IMR-90 (cell line): ENCODE measurements at regions not wholly inside any gene's neighbourhood (a gene's known extent, or its start where the extent isn't known, plus 50 kb on each side); places are given as distances from the start of the nearest gene placed in this dataset.

Experiments used
- ATAC-seq: fragments of 200-7000 bp; cut with Tn5 transposase; 2 replicates; pipeline ENCODE4 v1.9.1; 2020; ENCODE audit warnings: low read depth, mild to moderate bottlenecking, moderate library complexity
- BruUV-seq: library from RNA; stranded (reverse); fragments of 400-500 nt; replicated peaks from 2 replicates; lab custom pipeline; 2021; lab: Mats Ljungman, UMichigan
- CTCF ChIA-PET: fragments of 300-600 bp; formaldehyde crosslinking; extraction: SDS; loops from one replicate; lab custom pipeline; 2021; ENCODE audit warnings: antibody characterized with exemption; lab: Yijun Ruan, JAX
- POLR2A ChIA-PET: fragments of 300-600 bp; sonication (Branson Sonifier 250); formaldehyde crosslinking; loops from one replicate; lab custom pipeline; 2022; ENCODE audit warnings: antibody characterized with exemption; ENCODE audit not compliant: unreplicated experiment; lab: Charles Lee
- DNase-seq: peaks from one replicate; pipeline ENCODE4 v3.0.0; 2013
- H2AFZ ChIP-seq: replicated peaks from 2 replicates; pipeline ENCODE3; 2013; ENCODE audit warnings: low read length, mild to moderate bottlenecking; ENCODE audit not compliant: poor library complexity
- H2AK5ac ChIP-seq: 2 replicates; pipeline ENCODE4 v1.6.1; 2013; ENCODE audit warnings: low read depth, low read length, inconsistent platforms
- H2AK9ac ChIP-seq: replicated peaks from 2 replicates; pipeline ENCODE3; 2013; ENCODE audit warnings: mild to moderate bottlenecking, low read depth, low read length, moderate library complexity; ENCODE audit not compliant: poor library complexity
- H2BK120ac ChIP-seq: 2 replicates; pipeline ENCODE4 v1.6.1; 2013; ENCODE audit warnings: low read depth, low read length, inconsistent platforms
- H2BK15ac ChIP-seq: 3 replicates; pipeline ENCODE4 v1.6.1; 2013; ENCODE audit warnings: low read depth, low read length, inconsistent platforms
- H2BK20ac ChIP-seq: 2 replicates; pipeline ENCODE4 v1.6.1; 2013; ENCODE audit warnings: low read depth, mild to moderate bottlenecking, inconsistent platforms, low read length, moderate library complexity
- H2BK5ac ChIP-seq: 2 replicates; pipeline ENCODE4 v1.6.1; 2013; ENCODE audit warnings: mild to moderate bottlenecking, low read depth, low read length, inconsistent platforms; ENCODE audit not compliant: poor library complexity, severe bottlenecking
- H3K14ac ChIP-seq: replicated peaks from 2 replicates; pipeline ENCODE4 v1.6.1; 2013; ENCODE audit warnings: low read depth, low read length, inconsistent platforms
- H3K18ac ChIP-seq: 2 replicates; pipeline ENCODE4 v1.6.1; 2013; ENCODE audit warnings: low read depth, low read length, control low read depth
- H3K23ac ChIP-seq: 2 replicates; pipeline ENCODE4 v1.6.1; 2013; ENCODE audit warnings: low read depth, low read length, inconsistent platforms
- H3K27ac ChIP-seq: 2 replicates; pipeline ENCODE4 v1.5.1; 2013; ENCODE audit warnings: mild to moderate bottlenecking, control low read depth, low read length; ENCODE audit not compliant: insufficient read depth
- H3K27me3 ChIP-seq: 2 replicates; pipeline ENCODE4 v1.6.1; 2013; ENCODE audit warnings: low read length; ENCODE audit not compliant: control insufficient read depth, insufficient read depth
- H3K36me3 ChIP-seq: 2 replicates; pipeline ENCODE4 v1.6.1; 2013; ENCODE audit warnings: low read length, mixed read lengths; ENCODE audit not compliant: control insufficient read depth, insufficient read depth
- H3K4ac ChIP-seq: 2 replicates; pipeline ENCODE4 v1.6.1; 2013; ENCODE audit warnings: low read depth, low read length, inconsistent platforms
- H3K4me1 ChIP-seq: 2 replicates; pipeline ENCODE4 v1.6.1; 2013; ENCODE audit warnings: low read length, mixed read lengths; ENCODE audit not compliant: control insufficient read depth, insufficient read depth
- H3K4me2 ChIP-seq: 2 replicates; pipeline ENCODE4 v1.6.1; 2013; ENCODE audit warnings: low read depth, mild to moderate bottlenecking, control low read depth, low read length, moderate library complexity
- H3K4me3 ChIP-seq: 2 replicates; pipeline ENCODE4 v1.5.1; 2013; ENCODE audit warnings: low read depth, mild to moderate bottlenecking, control low read depth, low read length, moderate library complexity; ENCODE audit not compliant: insufficient read depth
- H3K56ac ChIP-seq: 2 replicates; pipeline ENCODE4 v1.6.1; 2013; ENCODE audit warnings: low read length, inconsistent platforms; ENCODE audit not compliant: insufficient read depth; ENCODE audit errors: extremely low read depth
- H3K79me1 ChIP-seq, 2 experiments: 2 replicates each; pipeline ENCODE4 v1.6.1; 2013; ENCODE audit warnings: low read length in 2 of 2, inconsistent platforms in 1 of 2, low read depth in 1 of 2
- H3K9ac ChIP-seq: 2 replicates; pipeline ENCODE4 v1.6.1; 2013; ENCODE audit warnings: low read depth, low read length, control low read depth
- H3K9me1 ChIP-seq: 2 replicates; pipeline ENCODE4 v1.6.1; 2013; ENCODE audit warnings: low read length, inconsistent platforms; ENCODE audit not compliant: insufficient read depth
- H3K9me3 ChIP-seq: 2 replicates; pipeline ENCODE4 v1.6.1; 2013; ENCODE audit warnings: low read length; ENCODE audit not compliant: control insufficient read depth, insufficient read depth
- H4K20me1 ChIP-seq: 2 replicates; pipeline ENCODE4 v1.6.1; 2013; ENCODE audit warnings: low read length, inconsistent platforms; ENCODE audit not compliant: insufficient read depth
- H4K5ac ChIP-seq: 2 replicates; pipeline ENCODE4 v1.6.1; 2013; ENCODE audit warnings: mild to moderate bottlenecking, low read depth, low read length, control low read depth
- H4K8ac ChIP-seq, 2 experiments: 2 replicates each; pipeline ENCODE4 v1.6.1; 2013; ENCODE audit warnings: low read depth in 2 of 2, low read length in 2 of 2, control low read depth in 1 of 2, inconsistent platforms in 1 of 2
- H4K91ac ChIP-seq: 2 replicates; pipeline ENCODE4 v1.6.1; 2013; ENCODE audit warnings: low read depth, low read length, inconsistent platforms; ENCODE audit not compliant: insufficient read depth
- FOS ChIP-seq: fragments of 150-350 bp; IDR thresholded peaks from 2 replicates; pipeline ENCODE4 v1.6.1; 2016; ENCODE audit warnings: low read depth, low read length
- MAZ ChIP-seq: IDR thresholded peaks from 2 replicates; pipeline ENCODE4 v1.6.1; 2012; ENCODE audit warnings: low read depth, mild to moderate bottlenecking, low read length, improper control_type of control experiment, moderate library complexity, borderline replicate concordance
- POLR2A ChIP-seq: IDR thresholded peaks from 2 replicates; pipeline ENCODE4 v1.6.1; 2012; ENCODE audit warnings: mild to moderate bottlenecking, low read depth, low read length
- RAD21 ChIP-seq: IDR thresholded peaks from 2 replicates; pipeline ENCODE4 v1.6.1; 2012; ENCODE audit warnings: low read length, improper control_type of control experiment
- SMC3 ChIP-seq: fragments of 150-350 bp; IDR thresholded peaks from 2 replicates; pipeline ENCODE4 v1.6.1; 2016; ENCODE audit warnings: low read depth, mild to moderate bottlenecking, antibody characterized with exemption, low read length, moderate library complexity
- WGBS, 2 experiments: methylation state at CpG; one replicate each; pipeline versions ENCODE4 v1.1.5 to v1.1.7; 2013; ENCODE audit warnings: missing lambda C conversion rate in 2 of 2; ENCODE audit not compliant: insufficient read length in 1 of 2; ENCODE audit errors: extremely low coverage in 2 of 2; 5-methylcytosine and 5-hydroxymethylcytosine counted together
- dilution Hi-C: fragments of 300-500 bp; cut with HindIII; formaldehyde crosslinking; loops from one replicate; pipeline ENCODE4 v1.14.3; 2018; ENCODE audit warnings: low sequenced_read_pairs; ENCODE audit not compliant: unreplicated experiment
- in situ Hi-C: fragments of 300-500 bp; cut with MboI; formaldehyde crosslinking; loops from 3 replicates; pipeline ENCODE4 v1.14.3; 2019; ENCODE audit warnings: low sequenced_read_pairs, inconsistent platforms, mixed read lengths
- intact Hi-C: fragments of 100-400 bp; cut with micrococcal nuclease; formaldehyde crosslinking; loops from 2 replicates; pipeline ENCODE4 v1.10.0; 2022
- TF ChIP-seq, protein P1 (sequence below): fragments of 150-350 bp; IDR thresholded peaks from 2 replicates; pipeline ENCODE4 v1.6.1; 2017; ENCODE audit warnings: mild to moderate bottlenecking, antibody characterized with exemption, low read length, low read depth

DNA sequence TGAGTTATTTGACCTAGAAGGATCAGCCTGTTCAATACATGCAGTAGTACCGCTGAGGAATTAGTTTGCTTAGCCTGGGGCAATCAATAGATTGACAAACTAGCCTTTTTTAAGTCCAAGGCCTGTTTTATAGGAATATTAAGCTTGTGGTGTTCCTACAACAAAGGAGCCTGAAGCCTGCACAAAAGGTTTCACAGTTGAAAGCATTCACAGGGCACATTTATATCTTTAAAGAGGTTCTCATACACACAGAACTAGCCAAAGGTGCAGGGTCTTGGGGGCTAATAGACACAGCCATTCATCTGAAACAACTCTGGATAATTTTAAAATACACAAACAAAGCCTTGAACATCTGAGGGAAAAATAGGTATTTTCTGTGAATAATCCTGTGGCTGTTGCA, 160.3 kb downstream of the RPS29 start:
- H3K79me1 ChIP-seq, result no peaks in the 10 kb centered on the region
- H4K20me1 ChIP-seq, result no peaks in the 10 kb centered on the region
- H3K14ac ChIP-seq, result no peak overlapping the region
- in situ Hi-C loops (no loop called here), intact Hi-C loops (no loop called here), dilution Hi-C loops (no loop called here)
- no peak overlapping the region for H2BK120ac ChIP-seq
- H3K18ac ChIP-seq, result no peak overlapping the region
- no peak overlapping the region for H3K56ac ChIP-seq
- no peak overlapping the region for H2AFZ ChIP-seq
- H3K9me3 ChIP-seq, result no peaks in the 10 kb centered on the region
- no peak overlapping the region for H2AK5ac ChIP-seq
- BruUV-seq, result no TSS peak
- no peaks in the 10 kb centered on the region for H3K36me3 ChIP-seq
- no peak overlapping the region for H3K9ac ChIP-seq
- H3K4me1 ChIP-seq, result no peaks in the 10 kb centered on the region
- H4K8ac ChIP-seq, result no peak overlapping the region
- H3K4me3 ChIP-seq, result no peak overlapping the region
- H2AK9ac ChIP-seq, result no peak overlapping the region
- no peak for DNase-seq
- no peaks in the 10 kb centered on the region for H3K27me3 ChIP-seq
- H3K4ac ChIP-seq, result no peak overlapping the region
- H3K4me2 ChIP-seq, result no peak overlapping the region
- H2BK5ac ChIP-seq, result no peak overlapping the region
- no peaks in the 10 kb centered on the region for H3K9me1 ChIP-seq
- TF ChIP-seq RAD21, result no peak
- TF ChIP-seq FOS, result no peak
- TF ChIP-seq SMC3, result no peak
- TF ChIP-seq MAZ, result no peak
- TF ChIP-seq, protein P1, sequence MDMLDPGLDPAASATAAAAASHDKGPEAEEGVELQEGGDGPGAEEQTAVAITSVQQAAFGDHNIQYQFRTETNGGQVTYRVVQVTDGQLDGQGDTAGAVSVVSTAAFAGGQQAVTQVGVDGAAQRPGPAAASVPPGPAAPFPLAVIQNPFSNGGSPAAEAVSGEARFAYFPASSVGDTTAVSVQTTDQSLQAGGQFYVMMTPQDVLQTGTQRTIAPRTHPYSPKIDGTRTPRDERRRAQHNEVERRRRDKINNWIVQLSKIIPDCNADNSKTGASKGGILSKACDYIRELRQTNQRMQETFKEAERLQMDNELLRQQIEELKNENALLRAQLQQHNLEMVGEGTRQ, result no peak
- TF ChIP-seq POLR2A, result no peak
- H3K23ac ChIP-seq, result no peak overlapping the region
- no peak overlapping the region for H3K27ac ChIP-seq
- H4K5ac ChIP-seq, result no peak overlapping the region
- no CpG with 5 or more reads among the region's 1 CpG for WGBS, 2 experiments
- H2BK20ac ChIP-seq, result no peak overlapping the region
- ATAC-seq, result no peak
- no peak overlapping the region for H4K91ac ChIP-seq
- ChIA-PET CTCF (no interaction called here), POLR2A (no interaction called here)
- H2BK15ac ChIP-seq, result no peak overlapping the region
